CD4-positive, CD25-positive, alpha-beta regulatory T cell (primary cell): ENCODE measurements at regions not wholly inside any gene's neighbourhood (a gene's known extent, or its start where the extent isn't known, plus 50 kb on each side); places are given as distances from the start of the nearest gene placed in this dataset.
"Not testable (repeated sequence)": the region's sequence is repeated elsewhere in the genome, so short reads cannot be mapped to it uniquely, and the experiment has no call there.

Experiments
- ATAC-seq, 2 donors: fragments of 150-1000 bp; cut with Tn5 transposase; one replicate each; pipeline ENCODE4 v1.10.0; 2021; ENCODE audit warnings: low read depth in 2 of 2, moderate number of reproducible peaks in 2 of 2, moderate library complexity in 1 of 2
- DNase-seq, 3 donors: peaks; one replicate each; pipeline versions ENCODE4 v3.0.0 to v3.0.0-alpha.2; 2012 to 2022; ENCODE audit warnings: mixed read lengths in 1 of 3
- H3K27ac ChIP-seq: one replicate; pipeline ENCODE4 v1.7.0; 2013; ENCODE audit warnings: mild to moderate bottlenecking, low read length; ENCODE audit not compliant: insufficient read depth, poor library complexity, severe bottlenecking
- H3K27me3 ChIP-seq: one replicate; pipeline ENCODE4 v1.7.0; 2013; ENCODE audit warnings: low read length; ENCODE audit not compliant: control insufficient read depth, insufficient read depth
- H3K36me3 ChIP-seq: one replicate; pipeline ENCODE4 v1.7.0; 2013; ENCODE audit warnings: mild to moderate bottlenecking, low read length, moderate library complexity; ENCODE audit not compliant: control insufficient read depth, insufficient read depth
- H3K4me1 ChIP-seq: 2 replicates; pipeline ENCODE4 v1.7.0; 2013; ENCODE audit warnings: mild to moderate bottlenecking, low read length; ENCODE audit not compliant: insufficient read depth, control insufficient read depth, poor library complexity, severe bottlenecking
- H3K4me3 ChIP-seq: one replicate; pipeline ENCODE4 v1.7.0; 2013; ENCODE audit warnings: low read depth, mild to moderate bottlenecking, low read length, moderate library complexity
- H3K9me3 ChIP-seq, 2 experiments: 1 replicate in 1 of 2; 2 replicates in 1 of 2; pipeline ENCODE4 v1.7.0; 2013; ENCODE audit warnings: low read length in 2 of 2, mild to moderate bottlenecking in 1 of 2, moderate library complexity in 1 of 2; ENCODE audit not compliant: control insufficient read depth in 2 of 2
- H3K27ac Mint-ChIP-seq, 3 donors: one replicate each; pipeline ENCODE4 v1.8.0; 2020 to 2022; ENCODE audit warnings: mild to moderate bottlenecking in 3 of 3, mixed read lengths in 3 of 3, moderate library complexity in 2 of 3
- H3K27me3 Mint-ChIP-seq: one replicate; pipeline ENCODE4 v1.8.0; 2022; ENCODE audit warnings: mild to moderate bottlenecking, mixed read lengths
- H3K36me3 Mint-ChIP-seq: one replicate; pipeline ENCODE4 v1.8.0; 2020; ENCODE audit warnings: mixed read lengths
- H3K4me1 Mint-ChIP-seq, 4 donors: one replicate each; pipeline ENCODE4 v1.8.0; 2020 to 2022; ENCODE audit warnings: mixed read lengths in 4 of 4, mild to moderate bottlenecking in 1 of 4
- H3K4me3 Mint-ChIP-seq, 4 donors: one replicate each; pipeline ENCODE4 v1.8.0; 2020 to 2022; ENCODE audit warnings: mild to moderate bottlenecking in 4 of 4, mixed read lengths in 4 of 4, moderate library complexity in 3 of 4
- H3K9me3 Mint-ChIP-seq, 7 donors: one replicate each; pipeline ENCODE4 v1.8.0; 2020 to 2022; ENCODE audit warnings: mixed read lengths in 7 of 7, mild to moderate bottlenecking in 3 of 7, moderate library complexity in 2 of 7

DNA sequence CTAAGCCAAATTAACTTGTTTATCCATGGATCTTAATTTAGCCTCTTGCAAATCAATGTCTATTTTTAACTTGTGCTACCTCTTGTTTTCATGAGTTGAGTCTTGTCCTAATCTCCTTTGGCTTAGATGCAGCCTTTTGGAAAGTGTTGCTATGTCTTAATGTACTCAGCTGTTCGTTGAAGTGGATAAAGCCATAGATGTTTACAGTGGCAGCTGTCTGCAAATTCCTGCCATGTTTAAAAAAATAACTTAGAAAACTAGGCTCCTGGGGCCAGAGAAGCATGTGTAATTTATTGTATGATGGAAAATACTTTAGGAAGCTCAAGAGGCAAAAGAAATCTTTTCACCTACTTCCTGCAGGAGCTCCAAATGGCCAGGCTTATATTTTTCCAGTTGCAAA lies 253.1 kb upstream of the RHOBTB1 start:
- DNase-seq (no peak), ATAC-seq (no peak)
- Mint-ChIP-seq H3K36me3 (no peaks in the 10 kb centered on the region), H3K27ac (no peak overlapping the region), H3K4me1 (no peaks in the 10 kb centered on the region), H3K9me3 (peaks cover 1 to 10% (median 5%) of the 10 kb centered on the region in 7 donors), H3K4me3 (no peak overlapping the region), H3K27me3 (no peaks in the 10 kb centered on the region)
- Histone ChIP-seq H3K4me1 (no peaks in the 10 kb centered on the region), H3K27me3 (no peaks in the 10 kb centered on the region), H3K9me3 (no peaks in the 10 kb centered on the region), H3K27ac (no peak overlapping the region), H3K4me3 (no peak overlapping the region), H3K36me3 (no peaks in the 10 kb centered on the region)

DNA sequence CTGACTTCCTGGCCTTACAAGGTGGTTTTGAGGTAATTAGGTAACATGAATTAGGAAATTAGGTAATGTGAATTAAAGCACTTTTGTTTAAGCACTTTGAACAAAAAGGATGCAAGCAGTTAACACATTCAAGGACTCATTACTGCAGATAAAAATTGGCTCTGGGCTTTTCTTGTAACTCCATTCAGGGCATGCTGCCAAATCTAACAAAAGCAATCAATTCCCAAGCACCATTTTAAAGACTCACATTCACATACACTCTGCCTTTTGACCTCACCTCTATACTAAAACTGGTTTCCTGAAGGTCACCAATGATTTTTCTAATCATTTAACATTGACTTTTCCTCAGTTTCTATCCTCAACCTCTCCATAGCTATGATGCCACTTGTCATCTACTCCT lies 251.2 kb upstream of the RHOBTB1 start:
- peaks cover 1 to 13% (median 5%) of the 10 kb centered on the region in 7 donors for H3K9me3 Mint-ChIP-seq
- no peak for ATAC-seq
- H3K27me3 Mint-ChIP-seq: no peaks in the 10 kb centered on the region

DNA sequence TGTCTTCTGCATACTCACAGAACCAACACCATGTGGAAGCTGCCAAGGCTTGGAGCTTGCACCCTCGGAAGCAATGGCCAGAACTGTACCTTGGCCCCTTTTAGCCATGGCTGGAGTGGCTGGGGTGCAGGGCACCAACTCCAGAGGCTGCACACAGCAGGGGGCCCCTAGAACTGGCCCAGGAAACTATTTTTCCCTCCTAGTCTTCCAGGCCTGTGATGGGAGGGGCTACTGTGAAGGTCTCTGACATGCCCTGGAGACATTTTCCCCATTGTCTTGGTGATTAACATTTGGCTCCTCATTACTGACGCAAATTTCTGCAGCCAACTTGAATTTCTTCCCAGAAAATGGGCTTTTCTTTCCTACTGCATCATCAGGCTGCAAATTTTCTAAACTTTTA lies 248.6 kb upstream of the RHOBTB1 start:
- not testable (repeated sequence) for H3K27me3 Mint-ChIP-seq, H3K4me1 Mint-ChIP-seq, H3K9me3 ChIP-seq, H3K36me3 Mint-ChIP-seq, H3K4me3 ChIP-seq, ATAC-seq, DNase-seq, H3K27ac Mint-ChIP-seq, H3K27ac ChIP-seq, H3K36me3 ChIP-seq, H3K4me1 ChIP-seq, H3K4me3 Mint-ChIP-seq, H3K27me3 ChIP-seq
- peaks cover 1 to 13% (median 5%) of the 10 kb centered on the region in 7 donors for H3K9me3 Mint-ChIP-seq

More for the DNA sequence above, 251.2 kb upstream of the RHOBTB1 start:
- no peak overlapping the region for H3K4me3 Mint-ChIP-seq
- no peak for DNase-seq
- H3K27ac ChIP-seq: no peak overlapping the region
- H3K4me3 ChIP-seq: no peak overlapping the region
- H3K9me3 ChIP-seq: no peaks in the 10 kb centered on the region
- H3K4me1 ChIP-seq: no peaks in the 10 kb centered on the region
- no peaks in the 10 kb centered on the region for H3K27me3 ChIP-seq
- no peaks in the 10 kb centered on the region for H3K36me3 Mint-ChIP-seq
- no peak overlapping the region for H3K27ac Mint-ChIP-seq
- H3K36me3 ChIP-seq: no peaks in the 10 kb centered on the region
- H3K4me1 Mint-ChIP-seq: no peaks in the 10 kb centered on the region

DNA sequence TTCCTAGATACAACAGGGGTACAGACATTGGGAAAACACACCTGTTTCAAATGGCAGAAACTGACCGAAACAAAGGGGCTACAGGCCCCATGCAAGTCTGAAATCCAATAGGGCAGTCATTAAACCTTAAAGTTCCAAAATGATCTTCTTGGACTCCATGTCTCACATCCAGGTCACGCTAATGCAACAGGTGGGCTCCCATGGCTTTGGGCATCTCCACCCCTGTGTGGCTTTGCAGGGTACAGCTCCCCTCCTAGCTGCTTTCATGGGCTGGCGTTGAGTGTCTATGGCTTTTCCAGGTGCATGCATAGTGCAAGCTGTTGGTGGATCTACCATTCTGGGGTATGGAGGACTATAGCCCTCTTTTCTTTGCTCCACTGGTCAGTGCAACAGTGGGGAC lies 248.1 kb upstream of the RHOBTB1 start:
- Histone ChIP-seq H3K4me1 (no peaks in the 10 kb centered on the region), H3K27ac (no peak overlapping the region), H3K4me3 (no peak overlapping the region), H3K36me3 (no peaks in the 10 kb centered on the region), H3K27me3 (no peaks in the 10 kb centered on the region), H3K9me3 (no peaks in the 10 kb centered on the region)
- Mint-ChIP-seq H3K36me3 (no peaks in the 10 kb centered on the region), H3K4me1 (no peaks in the 10 kb centered on the region), H3K27ac (no peak overlapping the region), H3K4me3 (no peak overlapping the region), H3K27me3 (no peaks in the 10 kb centered on the region), H3K9me3 (peaks cover 1 to 13% (median 5%) of the 10 kb centered on the region in 7 donors)
- ATAC-seq: no peak
- DNase-seq: no peak

DNA sequence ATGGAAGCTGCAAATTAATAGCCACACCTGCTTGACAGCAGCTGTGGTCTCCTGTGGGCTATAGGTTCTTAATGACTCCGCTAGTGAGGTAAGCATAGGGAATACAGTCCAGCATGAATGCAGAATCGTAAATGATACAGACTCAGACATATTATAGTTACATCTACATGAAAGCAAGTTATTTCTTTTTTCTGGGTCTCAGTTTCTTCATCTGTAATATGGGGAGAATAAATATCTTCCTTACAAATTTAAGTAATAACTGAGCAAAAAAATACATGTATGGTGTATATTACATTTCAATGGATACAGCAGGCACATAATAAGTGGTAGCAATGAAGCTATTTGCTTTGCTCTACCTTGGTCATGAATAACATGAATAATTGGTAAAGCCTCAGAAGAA lies 245.9 kb upstream of the RHOBTB1 start:
- no peaks in the 10 kb centered on the region for H3K27me3 Mint-ChIP-seq
- no peak overlapping the region for H3K27ac Mint-ChIP-seq
- no peaks in the 10 kb centered on the region for H3K9me3 ChIP-seq
- H3K36me3 ChIP-seq: no peaks in the 10 kb centered on the region
- no peaks in the 10 kb centered on the region for H3K36me3 Mint-ChIP-seq
- H3K4me3 ChIP-seq: no peak overlapping the region
- ATAC-seq: no peak
- H3K4me1 ChIP-seq: no peaks in the 10 kb centered on the region
- H3K27me3 ChIP-seq: no peaks in the 10 kb centered on the region
- no peaks in the 10 kb centered on the region for H3K4me1 Mint-ChIP-seq
- DNase-seq: no peak
- no peak overlapping the region for H3K27ac ChIP-seq
- H3K4me3 Mint-ChIP-seq: no peak overlapping the region
- H3K9me3 Mint-ChIP-seq: peaks cover 0 to 11% (median 4%) of the 10 kb centered on the region in 7 donors

DNA sequence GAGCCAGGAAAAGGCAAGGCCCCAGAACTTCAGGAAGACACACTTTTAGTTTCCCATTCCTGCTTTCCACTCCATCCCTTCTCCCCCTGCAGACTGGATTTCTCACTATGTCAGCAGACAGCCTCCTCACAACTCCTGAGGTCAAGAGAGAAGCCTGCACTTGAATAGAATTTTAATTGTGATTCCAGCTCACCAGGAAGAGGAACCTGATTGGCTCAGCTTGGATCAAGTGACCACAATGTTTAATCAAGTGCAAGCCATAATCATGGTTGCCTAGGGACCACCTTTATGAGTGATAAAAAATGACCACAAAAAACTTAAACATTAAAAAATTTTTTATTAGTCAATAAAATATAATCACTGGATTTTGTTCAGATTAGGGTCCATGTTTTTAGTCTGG lies 244.7 kb upstream of the RHOBTB1 start:
- no peak for ATAC-seq
- Mint-ChIP-seq H3K27ac (no peak overlapping the region), H3K36me3 (no peaks in the 10 kb centered on the region), H3K9me3 (peaks cover 0 to 11% (median 4%) of the 10 kb centered on the region in 7 donors), H3K4me1 (no peaks in the 10 kb centered on the region), H3K4me3 (no peak overlapping the region), H3K27me3 (no peaks in the 10 kb centered on the region)
- no peaks in the 10 kb centered on the region for H3K36me3 ChIP-seq
- DNase-seq: no peak
- no peaks in the 10 kb centered on the region for H3K9me3 ChIP-seq
- H3K27me3 ChIP-seq: no peaks in the 10 kb centered on the region
- H3K27ac ChIP-seq: no peak overlapping the region
- no peaks in the 10 kb centered on the region for H3K4me1 ChIP-seq
- H3K4me3 ChIP-seq: no peak overlapping the region

DNA sequence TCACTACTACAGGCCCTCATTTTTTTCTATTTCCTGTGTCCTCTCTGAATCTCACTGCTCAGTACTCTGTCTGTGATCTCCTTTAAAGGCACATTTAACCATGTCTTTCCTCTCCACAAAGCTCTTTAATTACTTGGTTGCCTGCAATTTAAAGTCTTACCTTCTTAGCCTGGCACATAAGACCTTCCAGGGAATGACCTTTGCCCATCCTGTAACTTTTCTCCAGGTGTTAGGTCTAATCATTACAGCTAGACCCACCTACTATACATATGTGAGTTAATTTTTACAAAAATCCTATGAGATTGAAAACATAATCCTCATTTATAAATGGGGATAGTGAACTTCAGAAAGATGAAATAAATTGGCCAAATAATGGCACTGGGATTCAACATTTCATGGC lies 244.1 kb upstream of the RHOBTB1 start:
- Mint-ChIP-seq H3K36me3 (no peaks in the 10 kb centered on the region), H3K27me3 (no peaks in the 10 kb centered on the region), H3K9me3 (peaks cover 0 to 9% (median under 1%) of the 10 kb centered on the region in 7 donors), H3K27ac (no peak overlapping the region), H3K4me1 (no peaks in the 10 kb centered on the region), H3K4me3 (no peak overlapping the region)
- no peak for ATAC-seq
- H3K4me3 ChIP-seq: no peak overlapping the region
- no peaks in the 10 kb centered on the region for H3K4me1 ChIP-seq
- no peaks in the 10 kb centered on the region for H3K36me3 ChIP-seq
- DNase-seq: no peak
- no peak overlapping the region for H3K27ac ChIP-seq
- no peaks in the 10 kb centered on the region for H3K9me3 ChIP-seq
- H3K27me3 ChIP-seq: no peaks in the 10 kb centered on the region

DNA sequence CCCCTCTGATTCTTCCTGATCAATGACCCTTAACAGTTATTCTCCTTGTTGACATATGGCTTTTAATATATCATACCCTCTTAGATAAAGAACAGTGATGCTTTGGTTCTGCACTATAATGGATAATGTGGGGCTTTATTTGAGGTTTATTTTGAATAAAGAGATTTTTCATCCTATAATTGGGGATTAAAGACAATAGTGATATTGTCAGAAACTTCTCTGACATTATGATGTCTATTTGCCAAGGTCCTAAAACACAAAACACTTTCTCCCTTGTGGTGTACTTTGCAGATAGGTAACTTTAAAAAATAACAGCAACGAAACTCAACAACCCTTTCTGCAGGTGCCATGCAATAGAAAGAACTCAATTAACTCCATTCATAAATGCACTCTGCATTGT lies 243.6 kb upstream of the RHOBTB1 start:
- H3K4me1 ChIP-seq: no peaks in the 10 kb centered on the region
- no peak for ATAC-seq

More for the DNA sequence above, 243.6 kb upstream of the RHOBTB1 start:
- Mint-ChIP-seq H3K4me1 (no peaks in the 10 kb centered on the region), H3K4me3 (no peak overlapping the region), H3K27ac (no peak overlapping the region), H3K27me3 (no peaks in the 10 kb centered on the region), H3K36me3 (no peaks in the 10 kb centered on the region), H3K9me3 (peaks cover 0 to 5% (median 0%) of the 10 kb centered on the region in 7 donors)
- Histone ChIP-seq H3K27ac (no peak overlapping the region), H3K36me3 (no peaks in the 10 kb centered on the region), H3K9me3 (no peaks in the 10 kb centered on the region), H3K27me3 (no peaks in the 10 kb centered on the region), H3K4me3 (no peak overlapping the region)
- DNase-seq: no peak
